SK-N-SH (cell line): ENCODE measurements at regions not wholly inside any gene's neighbourhood (a gene's known extent, or its start where the extent isn't known, plus 50 kb on each side); places are given as distances from the start of the nearest gene placed in this dataset.

Source experiments
- GATA2 ChIP-seq: sonication (generic); formaldehyde crosslinking; IDR thresholded peaks from 2 replicates; pipeline ENCODE4 v1.5.0; 2020; ENCODE audit warnings: mild to moderate bottlenecking, missing genetic modification reagents
- TF ChIP-seq, protein P1 (sequence below): fragments of 200-600 bp; sonication (generic); IDR thresholded peaks from 2 replicates; pipeline ENCODE4 v1.6.1; 2017; ENCODE audit warnings: antibody characterized with exemption, mild to moderate bottlenecking, moderate library complexity
- TF ChIP-seq, protein P2 (sequence below): IDR thresholded peaks from 2 replicates; pipeline ENCODE4 v1.4.0; 2012; ENCODE audit warnings: low read depth

DNA sequence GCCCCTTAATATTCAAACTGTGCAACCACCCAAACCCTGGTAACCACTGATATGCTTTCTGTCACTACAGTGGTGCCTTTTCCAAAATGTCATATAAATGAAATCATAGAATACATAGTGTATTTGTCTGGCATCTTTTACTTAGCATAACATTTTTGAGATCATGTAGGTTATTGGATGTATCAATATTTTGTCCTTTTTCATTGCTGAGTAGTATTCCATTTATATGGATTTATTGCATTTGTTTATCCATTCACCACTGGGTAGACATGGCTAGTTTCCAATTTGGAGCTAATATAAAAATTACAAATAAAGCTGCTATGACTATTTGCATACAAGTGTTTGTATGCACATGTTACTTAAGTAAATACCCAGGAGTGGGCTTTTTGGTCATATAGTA, 121.6 kb downstream of the TMEM144 start:
- TF ChIP-seq, protein P1, sequence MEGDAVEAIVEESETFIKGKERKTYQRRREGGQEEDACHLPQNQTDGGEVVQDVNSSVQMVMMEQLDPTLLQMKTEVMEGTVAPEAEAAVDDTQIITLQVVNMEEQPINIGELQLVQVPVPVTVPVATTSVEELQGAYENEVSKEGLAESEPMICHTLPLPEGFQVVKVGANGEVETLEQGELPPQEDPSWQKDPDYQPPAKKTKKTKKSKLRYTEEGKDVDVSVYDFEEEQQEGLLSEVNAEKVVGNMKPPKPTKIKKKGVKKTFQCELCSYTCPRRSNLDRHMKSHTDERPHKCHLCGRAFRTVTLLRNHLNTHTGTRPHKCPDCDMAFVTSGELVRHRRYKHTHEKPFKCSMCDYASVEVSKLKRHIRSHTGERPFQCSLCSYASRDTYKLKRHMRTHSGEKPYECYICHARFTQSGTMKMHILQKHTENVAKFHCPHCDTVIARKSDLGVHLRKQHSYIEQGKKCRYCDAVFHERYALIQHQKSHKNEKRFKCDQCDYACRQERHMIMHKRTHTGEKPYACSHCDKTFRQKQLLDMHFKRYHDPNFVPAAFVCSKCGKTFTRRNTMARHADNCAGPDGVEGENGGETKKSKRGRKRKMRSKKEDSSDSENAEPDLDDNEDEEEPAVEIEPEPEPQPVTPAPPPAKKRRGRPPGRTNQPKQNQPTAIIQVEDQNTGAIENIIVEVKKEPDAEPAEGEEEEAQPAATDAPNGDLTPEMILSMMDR, result no peak
- TF ChIP-seq, protein P2, sequence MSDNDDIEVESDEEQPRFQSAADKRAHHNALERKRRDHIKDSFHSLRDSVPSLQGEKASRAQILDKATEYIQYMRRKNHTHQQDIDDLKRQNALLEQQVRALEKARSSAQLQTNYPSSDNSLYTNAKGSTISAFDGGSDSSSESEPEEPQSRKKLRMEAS, result no peak
- TF ChIP-seq GATA2 (CRISPR knock-in tag), result no peak
